ENCODE measurements at regions not wholly inside any gene's neighbourhood (a gene's known extent, or its start where the extent isn't known, plus 50 kb on each side); places are given as distances from the start of the nearest gene placed in this dataset.
A peak's percentile ranks its signal among the peaks of the same experiment; 100 is the strongest.

DNA sequence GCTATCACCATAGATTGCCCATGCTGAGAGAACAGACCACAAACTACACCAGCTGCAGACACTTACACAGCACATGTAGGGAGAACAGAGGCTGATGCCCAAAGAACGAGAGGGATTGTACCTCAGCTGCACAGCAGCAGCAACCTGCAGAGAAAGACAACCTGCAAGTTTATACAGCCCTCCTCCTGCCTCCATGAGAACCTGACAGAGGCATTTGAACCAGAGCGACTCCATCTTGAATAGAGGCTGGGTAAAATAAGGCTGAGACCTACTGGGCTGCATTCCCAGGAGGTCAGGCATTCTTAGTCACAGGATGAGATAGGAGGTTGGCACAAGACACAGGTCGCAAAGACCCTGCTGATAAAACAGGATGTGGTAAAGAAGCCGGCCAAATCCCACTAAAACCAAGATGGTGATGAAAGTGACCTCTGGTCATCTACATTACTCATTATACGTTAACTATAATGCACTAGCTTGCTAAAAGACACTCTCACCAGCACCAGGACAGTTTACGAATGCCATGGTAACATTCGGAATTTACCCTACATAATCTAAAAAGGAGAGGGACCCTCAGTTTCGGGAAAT is 262.4 kb upstream of the HMGA2 start:
- peak; percentile 79 for DNase-seq (ENCODE audit: low read depth, low spot score)
- in situ Hi-C loops (cut with HindIII; ENCODE audit: low sequenced_read_pairs): no loop called here

GRCh38 chr12:65565601-65566560 is 258.4 kb upstream of the HMGA2 start:
- H3K4me3 ChIP-seq (ENCODE audit: low read depth, low read length): no peak overlapping the region
- TF ChIP-seq, protein P1, sequence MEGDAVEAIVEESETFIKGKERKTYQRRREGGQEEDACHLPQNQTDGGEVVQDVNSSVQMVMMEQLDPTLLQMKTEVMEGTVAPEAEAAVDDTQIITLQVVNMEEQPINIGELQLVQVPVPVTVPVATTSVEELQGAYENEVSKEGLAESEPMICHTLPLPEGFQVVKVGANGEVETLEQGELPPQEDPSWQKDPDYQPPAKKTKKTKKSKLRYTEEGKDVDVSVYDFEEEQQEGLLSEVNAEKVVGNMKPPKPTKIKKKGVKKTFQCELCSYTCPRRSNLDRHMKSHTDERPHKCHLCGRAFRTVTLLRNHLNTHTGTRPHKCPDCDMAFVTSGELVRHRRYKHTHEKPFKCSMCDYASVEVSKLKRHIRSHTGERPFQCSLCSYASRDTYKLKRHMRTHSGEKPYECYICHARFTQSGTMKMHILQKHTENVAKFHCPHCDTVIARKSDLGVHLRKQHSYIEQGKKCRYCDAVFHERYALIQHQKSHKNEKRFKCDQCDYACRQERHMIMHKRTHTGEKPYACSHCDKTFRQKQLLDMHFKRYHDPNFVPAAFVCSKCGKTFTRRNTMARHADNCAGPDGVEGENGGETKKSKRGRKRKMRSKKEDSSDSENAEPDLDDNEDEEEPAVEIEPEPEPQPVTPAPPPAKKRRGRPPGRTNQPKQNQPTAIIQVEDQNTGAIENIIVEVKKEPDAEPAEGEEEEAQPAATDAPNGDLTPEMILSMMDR (IDR thresholded peaks at IDR 0.05; ENCODE audit: low read depth, low read length): peak; percentile 15
- in situ Hi-C loops (cut with HindIII; ENCODE audit: low sequenced_read_pairs): no loop called here
- DNase-seq (ENCODE audit: low read depth, low spot score): peak; percentile 95

More for the DNA sequence above, 262.4 kb upstream of the HMGA2 start:
- no peak overlapping the region for H3K4me3 ChIP-seq (ENCODE audit: low read depth, low read length)
- TF ChIP-seq, protein P1 (IDR thresholded peaks at IDR 0.05; ENCODE audit: low read depth, low read length): no peak

DNA sequence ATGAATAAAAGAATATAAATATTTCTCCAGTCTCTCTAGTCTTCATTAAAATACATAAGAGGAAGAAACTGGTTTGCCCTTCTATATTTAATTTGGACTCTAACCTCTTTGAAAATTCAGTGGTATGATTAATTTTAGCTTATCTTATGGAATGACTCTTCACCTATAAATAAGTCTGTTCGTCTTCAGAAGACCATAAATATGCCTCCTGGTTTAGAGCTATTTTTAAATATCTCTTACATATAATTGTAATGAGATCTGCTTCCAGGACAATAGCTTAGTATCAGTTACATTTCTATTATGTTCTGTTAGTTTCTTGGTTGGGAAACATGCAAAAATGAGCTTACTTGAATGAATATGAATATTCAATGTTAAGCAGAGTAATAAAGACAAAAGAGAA is 257.5 kb upstream of the HMGA2 start:
- H3K4me3 ChIP-seq (ENCODE audit: low read depth, low read length): no peak overlapping the region

DNA sequence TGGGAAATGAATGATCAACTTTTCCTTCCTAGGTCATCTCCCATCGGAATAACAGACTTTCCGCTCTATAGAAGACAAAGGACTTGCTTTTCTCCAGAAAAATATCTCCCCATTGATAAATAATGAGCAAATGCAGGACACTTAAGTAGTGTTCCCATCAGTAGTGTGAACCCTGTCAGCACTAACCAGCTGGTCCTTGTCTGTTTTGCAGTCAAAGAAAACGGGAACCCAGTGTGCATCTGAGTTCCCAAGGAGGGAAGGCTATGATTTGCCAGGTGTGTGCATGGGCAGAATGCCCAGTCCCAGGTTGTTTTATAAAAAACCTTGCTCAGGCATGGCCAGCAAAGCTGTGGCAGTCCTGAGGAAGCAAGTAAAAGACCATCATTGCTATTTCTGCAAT is 256.5 kb upstream of the HMGA2 start:
- TF ChIP-seq, protein P1 (IDR thresholded peaks at IDR 0.05; ENCODE audit: low read depth, low read length): no peak
- in situ Hi-C loops (cut with HindIII; ENCODE audit: low sequenced_read_pairs): no loop called here
- H3K4me3 ChIP-seq (ENCODE audit: low read depth, low read length): no peak overlapping the region
- DNase-seq (ENCODE audit: low read depth, low spot score): no peak

More for the DNA sequence above, 257.5 kb upstream of the HMGA2 start:
- TF ChIP-seq, protein P1 (IDR thresholded peaks at IDR 0.05; ENCODE audit: low read depth, low read length): no peak
- peak; percentile 63 for DNase-seq (ENCODE audit: low read depth, low spot score)
- in situ Hi-C loops (cut with HindIII; ENCODE audit: low sequenced_read_pairs): no loop called here

DNA sequence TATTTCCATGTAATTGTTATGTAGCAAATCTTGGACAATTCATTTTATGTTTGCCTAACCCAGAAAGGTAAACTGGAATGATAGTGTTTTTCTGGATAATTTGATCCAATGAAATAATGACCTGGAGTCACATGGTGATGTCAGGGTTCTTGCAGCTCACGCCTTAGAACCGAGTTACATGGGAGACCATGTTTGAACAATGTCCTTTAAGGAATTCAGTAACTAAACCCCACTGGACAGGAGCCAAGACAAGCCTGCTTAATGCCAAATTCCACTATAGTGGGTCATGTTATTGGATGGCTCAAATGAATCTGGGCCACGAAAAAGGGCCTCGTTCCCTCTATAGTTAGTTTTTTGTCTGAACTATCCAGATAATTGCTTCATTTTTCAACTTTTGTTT is 255.8 kb upstream of the HMGA2 start:
- TF ChIP-seq, protein P1 (IDR thresholded peaks at IDR 0.05; ENCODE audit: low read depth, low read length): no peak
- no peak overlapping the region for H3K4me3 ChIP-seq (ENCODE audit: low read depth, low read length)
- peak; percentile 93 for DNase-seq (ENCODE audit: low read depth, low spot score)
- in situ Hi-C loops (cut with HindIII; ENCODE audit: low sequenced_read_pairs): no loop called here

DNA sequence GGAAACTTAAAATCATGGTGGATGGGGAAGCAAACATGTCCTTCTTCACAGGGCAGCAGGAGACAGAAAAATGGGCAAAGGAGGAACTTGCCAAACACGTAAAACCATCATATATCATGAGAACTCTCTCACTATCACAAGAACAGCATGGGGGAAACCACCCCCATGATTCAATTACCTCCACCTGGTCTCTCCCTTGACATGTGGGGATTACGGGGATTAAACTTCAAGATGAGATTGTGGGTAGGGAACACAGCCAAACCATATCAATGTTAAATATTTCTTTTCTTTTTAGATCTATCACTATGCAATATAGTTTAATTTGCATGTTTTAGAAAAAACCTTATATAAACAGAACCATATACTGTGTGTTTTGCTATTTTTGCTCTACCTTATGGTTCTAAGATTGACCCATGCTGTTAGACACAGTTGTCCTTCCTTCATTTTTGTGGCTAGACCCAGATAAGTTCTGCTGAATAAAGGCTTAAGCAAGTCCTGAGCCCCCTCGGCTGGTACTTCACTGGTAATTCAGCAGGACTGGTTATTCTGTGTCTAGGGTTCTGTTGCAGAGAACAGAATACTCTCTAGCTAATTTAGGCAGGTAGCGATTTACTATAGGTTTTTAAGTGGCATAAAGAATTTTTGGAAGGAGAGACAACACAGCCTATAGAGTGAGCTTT is 253.7 kb upstream of the HMGA2 start:
- DNase-seq (ENCODE audit: low read depth, low spot score): no peak
- H3K4me3 ChIP-seq (ENCODE audit: low read depth, low read length): no peak overlapping the region
- TF ChIP-seq, protein P1 (IDR thresholded peaks at IDR 0.05; ENCODE audit: low read depth, low read length): no peak
- in situ Hi-C loops (cut with HindIII; ENCODE audit: low sequenced_read_pairs): no loop called here
